ENCODE measurements at regions not wholly inside any gene's neighbourhood (a gene's known extent, or its start where the extent isn't known, plus 50 kb on each side); places are given as distances from the start of the nearest gene placed in this dataset.

GRCh38 chr2:56860991-56861390 lies 677.2 kb downstream of the CCDC85A start:
- no peak for FAIRE-seq
- no peaks in the 10 kb centered on the region for H4K20me1 ChIP-seq (replicated peaks; ENCODE audit: control insufficient read depth, extremely low read depth, insufficient read depth, low read length)
- H3K9me1 ChIP-seq (replicated peaks; ENCODE audit: control insufficient read depth, extremely low read depth, insufficient read depth, low read length) = no peaks in the 10 kb centered on the region
- no peaks in the 10 kb centered on the region for H3K36me3 ChIP-seq (ENCODE audit: control insufficient read depth in 2 of 2, extremely low read depth in 1 of 2, insufficient read depth in 2 of 2, low read length in 2 of 2)
- ChIA-PET POLR2A (no interaction called here), CTCF (interaction anchor here (1.1 kb wide), 1 partner anchor 14 kb away, joined by 3 read pairs; no protein-coding TSS in a partner anchor)
- dilution Hi-C loops (cut with MboI; ENCODE audit: extremely low pct_ligation_motif_present, low sequenced_read_pairs) = no loop called here
- TF ChIP-seq JUN (IDR thresholded peaks at IDR 0.05; ENCODE audit: borderline replicate concordance, insufficient read depth, insufficient read length, low read depth) = no peak
- TF ChIP-seq GATA2 (IDR thresholded peaks at IDR 0.05; ENCODE audit: insufficient read depth, insufficient read length, low read depth, low read length) = no peak
- TF ChIP-seq EZH2 (IDR thresholded peaks at IDR 0.05; ENCODE audit: borderline replicate concordance, low read depth, low read length, severe bottlenecking) = no peak
- TF ChIP-seq FOS (IDR thresholded peaks at IDR 0.05; ENCODE audit: borderline replicate concordance, insufficient read depth, low read length) = no peak
- no peak for TF ChIP-seq MYC (IDR thresholded peaks at IDR 0.05; ENCODE audit: low read depth, low read length)
- no peak for TF ChIP-seq MAX (IDR thresholded peaks at IDR 0.05; ENCODE audit: insufficient read depth, insufficient read length)
- TF ChIP-seq POLR2AphosphoS5 (IDR thresholded peaks at IDR 0.05; ENCODE audit: insufficient read depth, low read depth, low read length) = no peak
- no peak for TF ChIP-seq POLR2A (IDR thresholded peaks at IDR 0.05; ENCODE audit: low read depth, low read length)
- TF ChIP-seq CTCF (IDR thresholded peaks at IDR 0.05; ENCODE audit: extremely low read depth in 1 of 2, insufficient read depth in 1 of 2, low read depth in 1 of 2, low read length in 2 of 2) = no peak
- no peaks in the 10 kb centered on the region for H3K9me3 ChIP-seq (replicated peaks; ENCODE audit: control insufficient read depth, insufficient read depth, low read length)
- H3K27ac ChIP-seq (ENCODE audit: insufficient read depth, low read depth, low read length) = no peak overlapping the region
- no peak overlapping the region for H3K4me3 ChIP-seq (replicated peaks in 1 of 3; ENCODE audit: insufficient read depth in 1 of 3, low read depth in 1 of 3, low read length in 3 of 3)
- intact Hi-C loops (cut with micrococcal nuclease) = no loop called here
- no peak overlapping the region for H3K9ac ChIP-seq (replicated peaks; ENCODE audit: extremely low read depth, insufficient read depth, low read length)
- H3K79me2 ChIP-seq (ENCODE audit: control insufficient read depth, insufficient read depth, low read length) = no peaks in the 10 kb centered on the region
- no peak overlapping the region for H3K4me2 ChIP-seq (ENCODE audit: insufficient read depth, low read length)
- H3K4me1 ChIP-seq (ENCODE audit: control insufficient read depth, extremely low read depth, insufficient read depth, low read length) = no peaks in the 10 kb centered on the region
- no TSS peak for BruUV-seq (replicated peaks)
- no peaks in the 10 kb centered on the region for H3K27me3 ChIP-seq (ENCODE audit: control insufficient read depth in 2 of 2, insufficient read depth in 2 of 2, low read length in 2 of 2)
- no peak for DNase-seq (ENCODE audit: low read depth, low spot score)
- H2AFZ ChIP-seq (ENCODE audit: low read depth, low read length) = no peak overlapping the region

All from endothelial cell of umbilical vein (primary cell).